ENCODE measurements at regions not wholly inside any gene's neighbourhood (a gene's known extent, or its start where the extent isn't known, plus 50 kb on each side); places are given as distances from the start of the nearest gene placed in this dataset.

DNA sequence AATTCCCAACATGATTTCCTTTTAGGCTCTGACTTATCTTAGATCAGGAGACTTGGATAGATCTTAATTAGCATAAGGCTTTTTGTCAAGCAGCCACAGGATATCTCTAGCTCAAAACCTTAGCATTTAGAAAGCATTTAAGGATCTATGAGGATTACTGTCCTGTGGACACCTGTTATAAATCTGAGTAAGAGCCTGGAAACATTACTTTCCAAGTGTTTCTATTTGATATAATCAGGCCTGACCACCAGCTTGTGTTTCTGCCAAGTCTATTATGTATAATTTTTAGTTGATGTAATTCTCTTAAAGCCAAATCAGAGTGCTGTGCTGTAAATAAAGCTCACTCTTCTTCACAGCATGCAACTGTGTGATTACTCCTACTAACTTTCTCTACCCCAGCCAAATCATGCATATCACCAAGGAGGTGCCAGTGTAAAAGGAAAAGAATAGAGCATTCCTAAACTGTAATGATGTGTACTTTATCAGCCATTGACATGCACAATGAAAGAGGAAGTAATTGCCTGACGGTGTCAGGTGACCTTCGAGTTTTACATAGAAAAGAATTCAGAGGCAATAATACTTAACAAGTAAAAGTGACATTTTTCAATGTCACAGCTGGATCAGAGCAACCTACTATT is 309.9 kb upstream of the PRMT6 start:
- DNase-seq, result no peak

DNA sequence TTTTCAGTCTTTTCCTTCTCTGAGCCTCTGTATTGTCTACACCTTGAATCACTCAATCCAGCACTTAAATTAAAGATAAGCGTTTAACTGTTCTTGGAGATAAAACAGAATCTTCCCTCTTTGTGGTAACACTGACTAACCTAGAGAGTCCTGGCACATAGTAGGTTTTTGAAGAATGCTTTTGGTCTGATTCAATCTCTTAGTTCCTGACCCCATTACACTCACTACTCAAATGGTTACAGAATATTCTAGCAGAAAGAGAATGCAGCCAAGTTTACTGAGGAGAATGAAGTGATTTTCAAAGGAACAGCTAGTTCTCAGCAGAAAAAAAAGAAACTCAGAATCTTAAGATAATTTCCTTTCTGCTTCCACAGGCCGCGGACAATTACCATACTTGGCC is 309.2 kb upstream of the PRMT6 start:
- DNase-seq, result no peak

DNA sequence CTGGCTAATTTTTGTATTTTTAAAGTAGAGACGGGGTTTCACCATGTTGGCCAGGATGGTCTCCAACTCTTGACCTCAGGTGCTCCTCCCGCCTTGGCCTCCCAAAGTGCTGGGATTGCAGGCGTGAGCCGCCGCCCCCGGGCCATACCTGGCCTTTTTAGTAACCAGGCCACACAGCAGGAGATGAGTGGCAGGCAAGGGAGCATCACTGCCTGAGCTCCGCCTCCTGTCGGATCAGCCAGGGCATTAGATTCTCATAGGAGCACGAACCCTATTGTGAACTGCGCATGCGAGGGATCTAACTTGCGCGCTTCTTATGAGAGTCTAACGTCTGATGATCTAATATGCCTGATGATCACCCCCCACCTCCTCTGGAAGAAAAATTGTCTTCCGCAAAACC is 308.7 kb upstream of the PRMT6 start:
- no peak for DNase-seq

DNA sequence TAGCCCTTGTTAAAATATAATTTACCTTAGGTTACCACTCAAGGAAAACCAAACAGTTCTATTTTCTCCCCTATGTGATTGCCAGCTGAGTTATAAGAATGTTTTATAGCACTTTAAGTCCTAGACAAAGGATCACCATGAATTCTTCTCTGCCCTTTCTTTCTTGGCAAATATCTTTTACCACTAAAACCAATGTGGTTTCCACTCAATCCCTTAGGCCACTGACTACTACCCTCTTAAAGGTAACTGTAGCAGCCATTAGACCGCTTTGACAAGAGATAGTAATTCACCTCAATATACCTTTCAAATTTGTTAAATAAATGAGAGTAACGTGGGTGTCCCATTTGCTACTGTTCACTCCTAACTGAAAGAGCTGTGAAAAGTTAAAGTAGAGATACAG is 307.9 kb upstream of the PRMT6 start:
- DNase-seq, result no peak

DNA sequence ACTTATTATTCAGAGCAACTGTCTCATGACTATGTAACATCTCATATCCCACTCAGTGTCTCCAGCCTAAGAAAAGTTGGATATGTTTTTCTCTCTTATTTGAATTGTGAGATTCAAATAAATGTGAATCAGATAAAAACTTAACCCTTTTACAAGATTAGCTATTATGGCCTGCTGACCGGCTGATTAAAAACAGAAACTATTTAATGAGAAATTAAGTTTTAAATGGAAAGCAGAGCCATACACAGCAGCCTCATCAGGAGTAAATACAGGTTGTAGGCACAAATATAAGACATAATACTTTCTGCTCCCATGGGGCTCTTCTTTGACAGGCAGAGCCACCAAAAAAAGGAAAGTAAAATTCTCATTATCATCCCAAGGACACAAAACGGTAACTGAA is 307.0 kb upstream of the PRMT6 start:
- DNase-seq, result no peak

DNA sequence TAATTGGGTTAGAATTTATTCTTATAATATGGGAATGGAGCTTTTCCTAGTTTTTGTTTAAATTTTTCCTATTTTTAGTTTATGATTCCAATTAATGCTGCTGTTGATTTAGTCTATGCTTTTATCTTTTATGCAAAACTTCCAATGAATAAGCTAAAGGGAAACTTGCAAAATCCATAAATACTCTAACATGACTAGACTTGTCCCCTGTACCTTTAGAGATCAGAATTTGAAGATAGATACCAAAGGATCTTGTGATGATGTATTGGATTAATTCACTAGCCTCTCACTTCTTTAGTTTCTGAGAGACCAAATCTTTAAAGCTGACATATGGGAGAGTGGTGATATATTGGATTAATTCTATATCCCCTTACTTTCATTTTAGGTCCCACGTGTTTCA is 306.6 kb upstream of the PRMT6 start:
- DNase-seq, result no peak

DNA sequence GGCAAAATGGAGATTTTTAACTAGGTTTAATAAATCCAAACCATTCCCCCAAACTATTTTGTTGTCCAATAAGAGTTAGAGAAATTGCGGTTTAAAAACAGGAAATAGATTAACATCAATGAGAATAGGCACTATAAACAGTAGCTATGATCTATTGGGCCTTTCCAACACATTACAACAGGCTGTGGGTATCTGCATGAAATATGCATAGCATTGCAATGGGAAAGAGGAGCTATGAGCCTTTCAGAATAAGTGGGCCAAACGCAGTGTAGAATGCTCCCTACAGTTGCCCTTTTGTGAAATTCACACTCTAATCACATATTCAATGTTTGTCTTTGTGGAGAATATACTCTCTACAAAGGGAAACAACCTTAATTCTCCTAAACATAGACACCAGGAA is 305.5 kb upstream of the PRMT6 start:
- no peak for DNase-seq

DNA sequence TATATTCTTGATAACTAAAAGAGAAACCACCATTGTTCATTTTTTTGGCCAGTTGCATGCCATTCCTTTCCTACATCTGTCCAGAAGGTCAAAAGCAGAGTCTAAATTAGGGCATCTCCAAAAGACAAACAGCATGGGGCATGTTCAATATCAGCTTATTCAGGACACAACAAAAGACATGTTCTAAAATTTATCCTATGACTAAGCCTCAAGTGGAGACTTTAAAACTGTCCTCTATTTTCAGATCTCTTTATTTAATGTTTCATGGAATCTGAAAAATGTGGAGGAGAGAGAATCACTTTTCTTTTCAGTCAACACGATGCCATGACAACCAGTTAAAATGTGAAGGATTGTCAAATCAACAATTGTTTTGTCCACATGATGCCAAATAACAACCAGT is 303.4 kb upstream of the PRMT6 start:
- no peak for DNase-seq

DNA sequence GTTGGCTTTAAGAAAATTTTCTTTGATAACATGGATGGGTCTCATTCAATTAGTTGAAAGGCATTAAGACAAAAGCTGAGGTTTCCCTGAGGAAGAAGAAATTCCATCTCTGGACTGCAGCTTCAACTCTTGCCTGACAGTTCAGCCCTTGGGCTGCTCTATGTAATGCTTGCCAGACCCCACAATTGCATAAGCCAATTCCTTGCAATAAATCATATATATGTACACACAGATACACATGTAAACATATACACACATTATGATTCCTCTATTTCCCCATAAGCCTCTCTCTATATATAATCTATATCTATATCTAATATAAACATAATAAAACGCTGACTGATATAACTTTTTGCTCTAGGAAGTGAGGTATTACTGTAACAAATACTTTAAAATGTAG is 301.5 kb upstream of the PRMT6 start:
- no peak for DNase-seq

DNA sequence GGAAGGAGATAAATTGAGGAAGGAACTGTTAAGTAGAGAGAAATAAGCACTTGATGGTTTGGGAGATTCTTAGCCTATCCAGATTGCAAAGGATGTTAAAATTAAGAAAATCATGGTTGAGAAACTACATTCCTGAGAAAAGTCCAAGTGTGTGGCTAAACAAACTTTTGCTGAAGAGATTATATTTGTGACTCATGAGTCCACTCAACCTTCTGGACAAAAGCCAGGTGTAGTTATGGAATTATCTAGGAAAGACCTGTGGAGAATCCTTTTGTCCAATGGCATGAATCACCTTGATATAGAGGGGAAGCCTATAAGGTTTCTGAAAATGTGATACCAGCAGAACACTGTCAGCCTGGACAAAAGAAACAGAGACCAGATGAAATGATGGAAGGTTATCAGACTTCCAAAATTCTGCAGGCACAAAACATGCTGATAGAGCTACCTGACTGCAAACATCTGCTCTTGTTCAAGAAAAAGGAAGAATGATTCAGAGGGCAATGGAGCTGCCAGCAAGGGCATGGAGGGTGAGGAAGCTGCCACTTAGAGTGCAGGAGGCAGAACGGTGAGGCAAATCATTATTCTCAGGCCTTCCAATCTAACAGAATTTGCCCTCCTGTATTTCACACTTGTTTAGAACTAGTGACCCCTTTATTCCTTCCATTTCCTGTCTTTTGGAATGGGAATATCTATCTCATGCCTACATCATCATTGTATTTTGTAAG is 300.6 kb upstream of the PRMT6 start:
- no peak for DNase-seq

DNA sequence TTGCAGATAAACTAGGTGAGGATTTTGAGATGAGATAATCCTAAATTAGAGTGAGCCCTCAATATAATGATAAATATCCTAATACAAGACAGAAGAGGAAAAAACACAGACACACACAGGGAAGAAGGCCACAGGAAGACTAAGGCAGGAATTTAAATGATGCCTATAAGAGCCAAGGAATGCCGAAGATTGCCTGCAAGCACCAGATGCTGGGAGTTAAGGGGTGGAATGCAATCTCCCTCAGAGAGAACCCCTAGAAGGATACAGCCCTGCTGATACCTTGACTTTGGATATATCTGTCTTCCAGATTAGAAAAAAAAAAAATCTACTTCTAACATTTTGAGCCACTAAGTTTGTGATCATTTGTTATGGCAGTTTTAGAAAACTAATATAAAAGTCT is 299.7 kb upstream of the PRMT6 start:
- no peak for DNase-seq

DNA sequence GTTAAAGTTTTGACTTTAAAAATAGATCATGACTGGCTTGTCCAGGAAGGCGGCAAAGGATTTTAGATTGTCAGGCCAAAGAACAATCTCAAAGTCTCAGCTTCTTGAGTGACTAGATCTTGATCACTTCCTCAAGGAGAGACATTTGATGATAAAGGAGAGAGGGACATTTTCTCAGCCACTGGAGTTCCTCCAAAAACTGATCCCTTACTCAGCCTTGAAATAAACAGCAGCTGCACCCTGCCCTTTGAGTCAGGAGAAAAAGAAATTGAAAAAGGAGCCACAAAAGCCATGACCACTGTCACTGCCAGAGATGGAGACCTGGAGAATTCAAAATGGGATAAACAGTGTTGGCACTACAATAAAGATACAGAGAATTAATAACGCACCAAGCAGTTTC is 288.4 kb upstream of the PRMT6 start:
- DNase-seq, result no peak

DNA sequence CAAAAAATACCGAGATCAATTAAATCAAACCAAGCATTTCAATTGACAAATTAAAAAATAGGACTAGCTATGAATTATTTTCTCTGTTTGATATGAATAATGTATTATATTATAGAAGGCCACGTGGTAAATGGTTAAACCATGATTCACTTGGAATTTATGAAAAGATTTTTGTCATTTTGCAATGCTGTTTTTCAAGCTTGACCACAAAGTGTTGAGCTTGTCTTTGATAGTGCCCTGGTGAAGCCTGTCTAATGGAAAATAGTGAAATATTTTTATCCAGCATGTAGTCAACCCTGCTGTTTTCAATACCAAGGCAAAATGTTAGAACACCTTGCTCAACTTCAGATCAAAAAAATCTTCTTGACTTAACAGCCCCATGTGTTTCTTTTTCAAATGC is 288.0 kb upstream of the PRMT6 start:
- no peak for DNase-seq

DNA sequence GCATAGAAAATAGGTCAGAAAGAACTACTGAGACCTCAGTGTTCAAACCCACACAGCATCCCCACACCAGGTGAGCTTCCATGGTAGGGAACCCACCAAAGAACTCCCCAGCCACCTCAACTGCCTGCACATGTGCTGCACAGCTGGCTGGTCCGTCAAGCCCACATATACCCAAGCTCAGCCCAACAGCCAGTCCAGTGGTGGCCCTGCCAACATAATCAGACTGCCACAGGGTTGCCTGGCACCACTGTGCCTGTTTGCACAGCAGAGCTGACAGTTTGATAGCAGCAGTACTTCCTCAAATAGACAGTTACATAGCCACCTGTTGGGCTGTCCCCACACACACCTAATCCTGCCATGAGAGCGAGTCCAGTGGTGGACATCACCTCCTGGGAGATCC is 283.3 kb upstream of the PRMT6 start:
- no peak for DNase-seq

DNA sequence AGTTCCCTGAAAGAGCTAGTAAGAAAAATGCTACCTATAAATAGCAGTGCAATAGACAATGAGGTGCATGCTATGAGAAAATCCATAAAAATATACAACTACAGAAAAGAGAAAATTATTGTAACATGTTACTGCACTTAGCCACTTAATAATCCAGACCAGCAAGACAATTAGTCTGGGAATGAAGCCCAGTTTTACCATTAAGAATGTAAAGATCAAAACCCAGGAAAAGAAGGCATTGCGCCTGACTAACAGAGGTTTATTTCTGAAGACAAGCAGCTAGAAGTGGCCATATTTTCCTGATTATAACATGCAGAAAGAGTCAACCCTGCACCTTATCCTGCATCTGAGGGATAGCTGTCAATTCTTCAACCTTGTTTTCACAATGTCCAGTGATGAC is 276.4 kb upstream of the PRMT6 start:
- DNase-seq, result peak in 1 of 2 experiments; percentile 24

DNA sequence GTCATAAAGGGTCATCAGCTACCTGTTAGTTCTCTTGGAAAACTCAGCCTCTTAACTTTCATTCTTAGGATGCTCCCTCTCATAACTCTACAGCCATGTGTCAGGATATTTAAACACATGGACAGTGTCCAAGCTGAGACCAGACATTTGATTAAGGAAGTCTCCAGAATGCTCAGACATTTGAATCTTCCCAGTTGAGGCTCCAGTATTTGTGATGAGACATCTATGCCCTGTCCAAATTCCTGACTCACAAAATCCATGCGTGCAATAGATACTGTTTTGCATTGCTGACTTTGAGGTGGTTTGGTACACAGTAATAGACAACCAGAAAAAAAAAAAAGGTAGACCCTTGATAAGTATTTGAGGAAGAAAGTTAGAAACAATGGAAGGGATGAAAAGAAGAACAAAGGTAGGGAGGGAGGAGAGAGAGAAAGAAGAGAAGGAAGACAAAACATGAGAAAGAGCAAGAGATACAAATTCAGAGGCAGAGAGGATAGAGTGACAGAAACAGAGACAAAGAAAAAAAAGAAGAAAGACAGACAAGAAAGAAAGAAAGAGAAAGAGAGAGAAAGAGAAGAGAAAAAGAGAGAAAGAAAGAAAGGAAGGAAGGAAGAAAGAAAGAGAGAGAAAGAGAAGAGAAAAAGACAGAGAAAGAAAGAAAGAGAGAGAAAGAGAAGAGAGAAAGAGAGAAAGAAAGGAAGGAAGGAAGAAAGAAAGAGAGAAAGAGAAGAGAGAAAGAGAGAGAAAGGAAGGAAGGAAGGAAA is 275.5 kb upstream of the PRMT6 start:
- DNase-seq, result no peak

DNA sequence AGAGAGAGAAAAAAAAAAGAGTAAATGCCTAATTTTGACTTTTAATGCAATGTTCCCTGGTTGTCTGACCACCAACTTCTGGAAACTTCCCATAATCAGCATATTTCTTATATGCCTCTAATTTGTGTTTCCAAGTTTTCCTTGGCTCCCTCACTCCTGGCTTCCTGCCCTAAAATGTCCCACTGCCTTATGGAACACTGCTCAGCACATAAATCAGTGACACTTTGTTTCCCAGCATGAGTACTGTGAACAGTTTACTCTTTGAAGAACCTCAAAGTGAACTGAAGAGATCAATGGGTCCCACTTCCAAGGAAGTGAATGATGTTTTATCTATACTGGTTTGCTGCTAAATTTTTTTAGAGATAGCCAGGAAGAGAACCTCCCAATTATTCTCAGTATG is 271.3 kb upstream of the PRMT6 start:
- peak; percentile 52 to 84 for DNase-seq

DNA sequence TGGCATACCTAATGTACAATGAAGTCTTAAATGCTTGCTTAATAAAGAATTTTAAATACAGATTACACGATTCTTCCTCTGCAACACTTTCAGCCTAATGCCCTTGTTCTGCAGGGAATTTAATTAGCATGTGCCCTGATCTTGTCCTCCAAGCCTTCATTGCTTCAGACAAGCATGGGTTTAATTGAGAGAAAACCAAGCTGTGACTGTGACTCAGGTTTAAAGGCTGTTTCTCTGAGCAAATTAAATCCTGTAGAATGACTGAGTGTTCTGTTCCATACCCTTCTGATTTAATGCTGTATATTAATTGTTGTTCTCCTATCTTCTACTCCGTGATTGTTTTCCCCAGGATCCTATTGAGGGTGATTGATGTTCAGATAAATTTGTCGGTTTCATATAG is 269.0 kb upstream of the PRMT6 start:
- no peak for DNase-seq

DNA sequence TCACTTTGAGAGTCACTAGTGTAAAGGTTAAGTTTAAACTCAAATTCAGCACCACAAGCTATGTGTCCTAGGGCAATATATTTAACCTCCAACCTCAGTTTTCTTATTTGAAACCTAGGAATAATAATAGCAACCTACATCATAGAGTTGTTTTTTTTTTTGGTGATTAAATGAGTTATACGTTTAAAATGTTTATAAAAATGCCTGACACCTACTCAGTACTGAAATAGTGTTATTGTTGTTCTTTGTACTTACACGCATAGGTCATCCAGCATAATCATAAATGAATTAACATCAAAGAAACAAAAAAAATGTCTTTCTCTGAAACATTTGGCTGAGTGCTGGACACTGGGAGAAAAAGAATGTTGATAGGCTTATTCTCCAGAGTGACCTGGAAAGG is 266.8 kb upstream of the PRMT6 start:
- no peak for DNase-seq

DNA sequence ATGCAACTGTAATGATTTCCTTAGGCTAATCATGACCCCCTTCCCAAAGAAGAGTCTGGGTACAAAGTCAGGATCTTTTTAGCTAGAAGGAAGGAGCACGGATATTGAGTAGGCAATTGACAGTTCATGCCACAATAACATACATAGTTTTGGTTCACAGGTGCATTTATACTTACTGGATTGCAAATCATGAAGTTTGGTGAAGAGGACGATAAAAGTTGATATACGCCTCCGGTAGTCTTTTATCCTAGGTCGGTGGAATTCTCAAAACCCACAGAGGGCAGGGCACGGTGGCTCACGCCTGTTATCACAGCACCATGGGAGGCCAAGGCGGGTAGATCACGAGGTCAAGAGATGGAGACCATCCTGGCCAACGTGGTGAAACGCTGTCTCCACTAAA is 265.4 kb upstream of the PRMT6 start:
- no peak for DNase-seq

DNA sequence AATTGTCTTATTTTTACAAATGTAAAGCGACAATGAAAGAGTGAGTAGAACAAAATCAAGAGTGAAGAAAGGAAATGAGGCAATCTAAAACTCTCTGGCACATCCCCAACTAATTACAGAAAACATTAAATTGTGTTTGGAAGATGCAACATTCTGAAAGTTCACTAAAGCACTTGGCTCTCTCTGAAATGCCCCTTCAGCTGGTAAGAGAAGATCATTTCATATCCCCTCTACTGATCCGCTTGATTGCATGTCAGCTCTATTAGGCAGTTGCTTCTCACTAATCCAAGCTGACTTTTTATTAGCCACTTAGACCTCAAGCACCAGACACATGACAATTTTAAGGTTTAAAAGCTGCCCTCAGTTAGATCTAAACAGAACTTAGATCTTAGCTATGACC is 262.8 kb upstream of the PRMT6 start:
- peak in 1 of 2 experiments; percentile 19 for DNase-seq

DNA sequence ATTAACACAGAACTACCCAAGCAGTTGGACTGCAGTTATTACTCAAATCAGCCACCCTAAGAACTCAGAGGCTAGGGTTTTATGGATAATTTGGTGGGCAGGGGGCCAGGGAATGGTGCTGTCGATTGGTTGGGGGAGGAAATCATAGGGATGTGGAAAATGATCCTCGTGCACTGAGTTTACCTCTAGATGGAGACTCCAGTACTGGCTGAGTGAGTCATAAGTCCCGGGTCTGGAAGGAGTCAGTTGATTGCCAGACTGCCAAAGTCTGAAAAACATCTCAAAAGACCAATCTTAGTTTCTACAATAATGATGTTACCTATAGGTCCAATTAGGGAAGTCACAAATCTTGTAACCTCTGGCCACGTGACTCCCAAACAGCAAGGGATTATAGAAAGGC is 257.5 kb upstream of the PRMT6 start:
- no peak for DNase-seq

DNA sequence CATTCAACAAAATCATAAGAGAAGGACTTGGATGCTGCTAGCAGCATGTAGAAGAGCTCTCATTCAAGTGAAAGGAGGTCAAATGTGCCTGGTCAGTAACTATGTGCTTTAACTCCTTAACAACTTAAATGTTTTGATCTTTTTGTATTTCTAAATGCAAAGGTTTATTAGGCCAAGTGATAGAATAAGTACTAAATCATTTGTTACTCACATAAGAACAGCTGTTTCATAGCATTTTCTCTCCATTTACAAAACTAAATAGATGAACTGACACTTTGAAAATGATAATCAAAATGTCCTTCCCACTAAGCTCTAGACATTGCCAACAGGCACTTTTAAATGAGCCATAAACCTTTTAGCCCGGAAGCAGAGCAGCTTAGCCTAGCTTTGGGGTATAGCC is 254.3 kb upstream of the PRMT6 start:
- DNase-seq, result no peak

DNA sequence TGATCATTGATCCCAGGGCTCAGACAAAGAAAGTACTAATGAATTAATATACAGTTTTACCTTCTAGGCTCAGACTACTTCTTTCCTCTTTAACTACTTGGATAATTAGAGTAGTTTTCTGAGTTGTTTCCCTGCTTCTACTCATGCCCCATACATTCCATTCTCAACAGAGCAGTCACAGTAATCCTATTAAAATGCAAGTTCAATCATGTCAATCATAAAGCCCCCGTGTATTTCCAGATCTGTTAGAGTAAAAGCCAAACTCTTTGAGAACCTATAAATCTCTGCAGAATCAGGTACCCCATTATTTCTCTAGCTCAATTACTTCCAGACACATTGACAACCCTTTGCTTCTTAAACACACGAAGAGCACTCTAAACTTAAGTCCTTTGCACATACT is 242.1 kb upstream of the PRMT6 start:
- no peak for DNase-seq

Measured in NCI-H446 (cell line).